GM19035 (cell line): ENCODE measurements at regions not wholly inside any gene's neighbourhood (a gene's known extent, or its start where the extent isn't known, plus 50 kb on each side); places are given as distances from the start of the nearest gene placed in this dataset.
"Not testable (repeated sequence)": the region's sequence is repeated elsewhere in the genome, so short reads cannot be mapped to it uniquely, and the experiment has no call there.

ENCODE experiments used
- ATAC-seq: cut with Tn5 transposase; IDR thresholded peaks from one replicate; pipeline ENCODE4 v1.9.1; 2021; ENCODE audit not compliant: unreplicated experiment

DNA sequence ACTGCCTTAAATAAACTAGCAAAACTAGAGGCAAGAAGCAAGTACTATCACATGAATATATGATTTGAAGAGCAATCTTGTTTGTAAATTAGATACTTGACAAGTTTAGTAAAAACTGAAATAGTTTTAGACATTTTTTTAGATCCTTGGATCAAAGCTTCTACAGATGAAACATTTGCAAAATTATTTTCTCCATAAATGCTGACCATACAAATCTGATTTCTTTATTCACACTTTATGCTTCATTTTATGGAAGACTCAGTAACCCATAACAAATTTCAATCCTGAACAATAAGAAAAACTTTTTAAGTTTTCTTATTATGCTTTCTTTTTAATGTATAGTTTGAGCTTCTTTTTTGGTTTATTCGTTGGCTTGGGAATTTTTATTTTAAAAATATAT lies 750.2 kb upstream of the SLITRK5 start:
- ATAC-seq: no peak

DNA sequence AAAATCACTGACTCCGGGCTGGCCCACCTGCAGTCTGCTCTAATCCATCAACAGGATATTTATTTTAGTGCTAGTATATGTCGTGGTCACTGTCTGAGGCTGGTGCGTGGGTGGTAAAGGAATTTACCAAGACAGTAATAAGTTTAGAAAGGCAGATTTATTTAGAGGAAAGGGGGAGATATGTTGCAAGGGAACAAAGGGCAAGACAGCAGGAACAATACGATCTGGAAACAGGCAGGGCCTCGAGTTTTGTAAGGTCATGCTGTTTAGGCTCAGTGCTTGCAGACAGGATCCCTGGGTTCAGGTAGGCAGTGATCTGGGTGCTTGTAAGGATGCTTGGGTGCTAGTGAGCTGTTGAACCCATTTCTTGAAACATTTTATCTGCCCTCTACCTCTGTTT lies 748.2 kb upstream of the SLITRK5 start:
- no peak for ATAC-seq

DNA sequence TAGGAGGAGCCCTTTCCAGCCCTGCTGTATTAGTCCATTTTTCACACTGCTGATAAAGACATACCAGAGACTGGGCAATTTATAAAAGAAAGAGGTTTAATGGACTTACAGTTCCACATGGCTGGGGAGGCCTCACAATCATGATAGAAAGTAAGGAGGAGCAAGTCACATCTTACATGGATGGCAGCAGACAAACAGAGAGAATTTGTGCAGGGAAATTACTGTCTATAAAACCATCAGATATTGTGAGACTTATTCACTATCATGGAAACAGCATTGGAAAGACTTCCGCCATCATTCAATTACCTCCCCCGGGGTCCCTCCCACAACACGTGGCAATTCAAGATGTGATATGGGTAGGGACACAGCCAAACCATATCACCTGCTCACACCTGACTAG lies 744.3 kb upstream of the SLITRK5 start:
- ATAC-seq: not testable (repeated sequence)

DNA sequence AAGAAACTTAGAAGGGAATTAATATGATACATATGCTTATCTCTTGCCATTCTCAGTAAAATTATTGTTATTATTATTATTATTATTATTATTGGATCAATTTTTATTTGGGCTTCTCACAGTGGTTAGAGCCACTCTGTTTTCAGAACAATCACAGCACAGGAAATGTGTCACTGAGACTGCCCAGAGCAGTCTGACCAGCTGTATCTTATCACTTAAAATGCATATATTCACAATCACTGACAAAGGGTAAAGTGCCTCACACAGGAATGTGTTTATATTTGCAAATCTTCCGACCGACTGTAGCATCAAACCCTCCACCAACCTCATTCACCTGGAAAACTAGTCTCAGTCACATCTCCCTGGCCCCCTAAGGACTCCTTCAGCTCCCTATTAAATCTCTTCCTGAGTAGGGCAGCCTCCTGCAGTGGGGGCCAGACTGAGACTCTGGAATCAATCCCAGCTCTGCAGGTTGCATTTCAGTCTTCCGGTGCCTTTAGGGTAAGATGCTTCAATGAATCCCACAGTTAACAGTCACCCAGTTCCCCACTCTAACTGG lies 738.3 kb upstream of the SLITRK5 start:
- no peak for ATAC-seq

DNA sequence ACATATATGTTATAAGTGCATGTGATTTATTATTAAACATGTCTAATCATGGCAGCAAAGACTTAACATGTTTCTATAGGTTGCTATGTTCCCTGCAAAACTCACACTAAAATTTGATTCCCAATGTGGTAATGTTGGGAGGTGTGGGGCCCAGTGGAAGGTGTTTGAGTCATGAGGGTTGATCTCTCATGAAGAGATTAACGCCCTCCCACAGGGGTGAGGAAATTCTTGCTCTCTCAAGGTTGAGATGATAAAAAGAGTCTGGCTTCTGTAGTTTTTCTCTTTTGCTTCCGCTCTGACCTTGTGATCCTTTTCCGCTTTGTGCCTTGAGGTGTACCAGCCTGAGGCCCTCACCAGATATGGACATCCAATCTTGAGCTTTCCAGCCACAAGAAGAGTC lies 737.5 kb upstream of the SLITRK5 start:
- no peak for ATAC-seq

DNA sequence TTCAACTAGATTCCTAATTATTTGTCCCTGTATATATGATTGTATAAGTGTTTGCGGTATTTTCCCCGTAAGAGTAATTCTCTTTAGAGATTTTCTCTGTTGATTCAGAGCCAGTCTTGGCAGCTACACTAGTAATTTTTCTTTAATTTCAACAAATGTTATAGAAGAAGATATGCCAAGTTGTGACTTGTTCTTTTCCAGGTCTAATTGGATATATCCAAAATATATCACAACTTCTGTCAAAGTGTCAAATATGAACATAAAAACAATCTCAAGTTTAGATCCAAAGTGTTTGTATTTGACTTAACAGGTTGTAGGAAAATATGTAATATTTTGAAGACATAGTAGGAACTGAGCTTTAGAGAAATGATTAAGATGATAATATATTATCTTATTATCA lies 733.9 kb upstream of the SLITRK5 start:
- ATAC-seq: no peak

DNA sequence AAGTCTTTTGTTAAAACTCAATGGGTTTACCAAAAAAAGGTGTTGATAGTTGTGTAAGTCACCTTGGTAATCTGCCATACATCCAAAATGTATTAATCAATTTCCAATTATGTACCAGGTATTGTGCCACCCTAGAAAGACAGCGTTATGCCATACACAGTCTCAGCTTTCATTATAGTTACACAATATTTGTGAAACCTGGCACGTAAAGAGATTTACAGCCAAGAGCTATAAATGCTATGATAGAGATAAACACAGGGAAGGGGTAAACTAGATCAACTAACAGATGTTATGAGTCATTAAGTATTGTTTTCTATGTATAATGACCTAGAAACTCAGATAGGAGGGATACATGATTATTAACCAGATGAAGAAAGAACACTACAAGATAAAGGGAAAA lies 725.6 kb upstream of the SLITRK5 start:
- ATAC-seq: no peak

DNA sequence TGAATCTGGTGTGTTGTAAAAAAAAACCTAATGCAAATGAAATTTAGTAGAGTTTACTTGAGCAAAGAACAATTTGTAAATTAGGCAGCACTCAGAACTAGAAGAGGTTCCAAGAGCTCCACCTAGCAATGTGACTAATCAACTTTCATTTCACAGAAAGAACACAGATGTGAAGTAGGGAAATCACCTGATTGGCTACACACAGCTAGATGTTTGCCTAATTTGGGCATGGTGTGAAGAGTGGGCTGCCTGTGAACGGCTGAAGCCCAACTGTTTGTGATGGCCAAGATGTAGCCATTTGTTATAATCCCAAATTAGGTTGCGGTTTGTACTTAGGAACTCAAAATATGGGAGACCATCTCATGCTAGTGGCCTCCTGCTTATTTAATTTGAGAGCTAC lies 724.4 kb upstream of the SLITRK5 start:
- ATAC-seq: no peak

DNA sequence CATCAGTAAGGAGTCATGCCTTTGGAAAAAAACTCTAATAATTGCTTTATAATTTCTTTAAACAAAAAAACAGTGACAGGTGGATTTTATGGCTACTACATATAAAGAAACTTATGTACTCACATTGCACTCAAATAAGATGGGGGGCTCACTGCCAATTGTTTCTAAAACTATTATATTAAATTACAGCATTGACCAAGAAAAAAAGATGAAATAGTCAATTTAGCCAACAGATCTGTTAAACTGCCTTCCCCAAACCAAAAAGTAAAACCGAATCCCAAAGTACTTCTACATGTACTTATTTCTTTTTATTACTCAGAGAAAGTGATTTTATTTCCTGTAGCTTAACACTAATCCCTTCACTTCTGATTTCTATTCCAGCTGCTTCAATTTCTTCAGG lies 716.8 kb upstream of the SLITRK5 start:
- ATAC-seq: no peak

DNA sequence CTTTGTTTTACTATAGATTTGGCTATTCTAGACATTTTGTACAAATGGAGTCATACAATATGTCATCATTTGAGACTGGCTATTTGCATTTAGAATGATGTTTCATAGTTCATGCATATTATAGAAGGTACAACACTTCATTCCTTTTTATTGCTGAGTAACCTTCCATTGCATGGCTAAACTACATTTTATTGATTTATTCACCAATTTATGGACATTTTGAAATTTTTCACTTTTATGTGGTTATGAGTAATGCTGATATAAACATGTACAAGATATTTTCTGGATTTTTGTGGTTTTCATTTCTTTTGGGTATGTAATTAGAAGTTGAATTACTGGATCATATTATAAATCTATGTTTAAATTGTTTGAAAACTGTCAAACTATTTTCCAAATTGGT lies 710.3 kb upstream of the SLITRK5 start:
- ATAC-seq: no peak

DNA sequence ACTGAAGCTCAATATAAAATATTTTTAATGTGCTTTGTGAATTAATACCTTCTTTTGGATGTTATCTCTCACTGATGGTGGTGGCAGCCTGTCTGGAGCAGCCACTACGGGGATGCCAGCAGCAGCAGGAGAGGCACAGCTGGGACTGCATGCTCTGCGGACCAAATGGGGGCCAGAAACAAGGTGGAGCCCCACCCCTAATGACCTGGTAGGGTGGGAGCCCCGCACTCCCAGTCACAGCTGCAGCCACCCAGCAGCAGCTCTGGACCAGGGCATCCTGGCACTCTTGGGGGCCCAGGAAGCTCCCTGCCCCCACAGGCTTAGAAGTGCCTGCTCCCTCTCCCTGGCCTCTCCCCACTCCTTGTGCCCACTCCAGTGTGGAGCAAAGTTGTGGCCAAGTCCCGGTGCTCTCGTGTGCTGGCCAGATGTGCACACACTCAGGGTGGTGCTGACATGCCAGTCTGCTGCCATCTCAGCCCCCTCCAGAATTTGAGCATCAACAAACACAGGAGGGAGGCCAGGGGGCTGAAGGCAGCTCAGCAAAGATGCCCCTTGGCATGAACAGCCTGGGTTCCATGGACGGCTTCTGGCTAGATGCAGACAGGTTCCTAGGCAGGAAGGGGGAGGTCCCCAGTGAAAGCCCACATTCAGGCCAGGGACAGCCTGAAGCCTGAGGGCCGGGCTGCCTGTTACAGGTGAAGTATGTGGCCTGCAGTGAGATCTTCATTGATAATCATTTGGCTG lies 696.7 kb upstream of the SLITRK5 start:
- ATAC-seq: no peak

DNA sequence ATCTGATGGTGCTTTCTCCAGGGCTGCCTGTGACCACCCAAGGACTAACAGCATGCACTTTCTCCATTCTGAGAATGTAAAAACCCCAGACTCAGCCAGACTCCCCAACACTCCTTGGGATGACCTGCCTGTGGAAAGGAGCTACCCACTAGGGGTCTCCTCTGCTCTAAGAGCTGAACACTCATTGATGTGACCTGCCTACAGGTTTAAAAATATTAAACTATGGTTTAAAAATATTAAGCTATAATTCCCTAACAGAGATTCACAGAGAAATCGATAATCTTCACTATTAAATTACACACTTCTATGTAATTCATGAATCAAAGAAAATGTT lies 696.2 kb upstream of the SLITRK5 start:
- no peak for ATAC-seq

DNA sequence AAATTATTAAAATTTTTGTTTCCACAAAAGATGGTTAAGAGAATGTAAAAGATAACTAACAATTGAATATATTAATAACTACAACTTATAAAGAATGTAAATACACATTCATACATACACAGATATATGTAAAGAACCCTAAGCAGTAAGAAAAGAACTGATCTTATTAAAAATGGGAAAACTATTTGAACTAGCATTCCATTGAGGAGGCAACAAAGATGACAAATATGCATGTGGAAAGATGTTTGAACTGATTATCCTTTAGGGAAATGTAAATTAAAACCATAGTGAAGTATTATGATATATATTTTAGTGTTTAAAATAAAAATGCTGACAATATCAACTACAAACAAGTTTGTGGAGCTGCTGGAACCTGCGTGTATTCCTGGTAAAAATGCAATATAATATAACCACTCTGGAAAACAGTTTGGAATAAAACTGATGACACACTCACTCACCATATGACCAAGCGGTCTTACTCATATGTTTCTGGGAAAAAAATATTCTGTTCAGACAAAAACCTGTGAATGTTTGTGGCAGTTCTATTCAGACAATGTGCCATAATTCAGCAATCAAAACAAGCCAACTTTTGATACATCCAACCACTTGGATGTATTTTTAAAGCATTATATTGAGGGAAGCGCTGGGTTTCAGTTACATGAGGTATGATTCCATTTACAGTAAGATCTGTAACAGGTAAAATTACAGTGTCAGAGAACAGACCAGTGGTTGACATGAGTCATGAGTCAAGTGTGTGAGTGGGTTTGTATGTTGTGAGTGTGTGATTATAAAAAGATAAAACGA lies 694.4 kb upstream of the SLITRK5 start:
- ATAC-seq: no peak

DNA sequence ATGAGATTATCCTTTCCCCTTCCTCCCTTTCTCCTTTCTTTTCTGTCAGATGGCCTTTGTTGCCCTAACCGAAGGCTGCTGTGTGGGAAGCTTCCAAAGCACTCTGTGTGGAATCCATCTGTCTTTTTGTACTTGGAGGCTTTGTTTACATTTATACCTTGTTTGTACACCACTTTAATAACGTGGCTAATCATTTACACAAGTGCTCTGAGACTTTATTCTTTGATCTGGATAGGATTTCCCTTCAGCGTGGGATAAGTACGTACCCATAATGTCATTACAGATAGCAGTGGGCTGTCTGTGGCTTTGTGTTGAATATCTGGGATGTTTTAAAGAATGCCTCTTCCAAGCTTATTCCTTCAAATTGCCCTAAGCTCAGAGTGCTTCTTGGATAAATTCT lies 684.7 kb upstream of the SLITRK5 start:
- ATAC-seq: no peak

DNA sequence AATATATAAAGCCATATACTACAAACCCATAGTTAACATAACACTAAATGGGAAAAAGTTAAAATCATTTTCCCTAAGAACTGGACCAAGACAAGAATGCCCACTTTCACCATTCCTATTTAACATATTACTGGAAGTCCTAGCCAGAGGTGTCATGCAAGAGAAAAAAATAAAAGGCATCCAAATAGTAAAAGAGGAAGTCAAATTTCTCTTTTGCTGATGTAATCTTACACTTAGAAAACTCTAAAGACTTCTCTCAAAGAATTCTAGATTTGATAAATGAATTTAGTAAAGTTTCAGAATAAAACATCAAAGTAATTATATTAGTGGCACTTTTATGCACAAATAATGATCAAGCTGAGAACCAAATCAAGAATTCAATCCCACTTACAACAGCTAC lies 678.9 kb upstream of the SLITRK5 start:
- ATAC-seq: no peak

DNA sequence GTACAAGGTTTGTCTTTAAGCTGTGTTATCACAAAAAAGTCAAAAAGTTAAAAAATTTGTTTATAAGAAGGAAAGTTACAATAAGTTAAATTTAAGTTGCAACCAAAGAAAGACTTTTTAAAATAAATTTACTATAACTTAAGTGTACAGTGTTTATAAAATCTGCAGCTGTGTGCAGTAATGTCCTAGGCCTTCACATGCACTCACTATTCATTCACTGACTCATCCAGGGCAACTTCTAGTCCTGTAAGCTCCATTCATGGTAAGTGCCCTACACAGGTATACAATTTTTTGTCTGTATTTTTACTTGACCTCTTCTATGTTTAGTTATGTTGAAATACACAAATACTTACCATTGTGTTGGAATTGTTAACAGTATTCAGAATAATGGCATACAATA lies 667.9 kb upstream of the SLITRK5 start:
- no peak for ATAC-seq

DNA sequence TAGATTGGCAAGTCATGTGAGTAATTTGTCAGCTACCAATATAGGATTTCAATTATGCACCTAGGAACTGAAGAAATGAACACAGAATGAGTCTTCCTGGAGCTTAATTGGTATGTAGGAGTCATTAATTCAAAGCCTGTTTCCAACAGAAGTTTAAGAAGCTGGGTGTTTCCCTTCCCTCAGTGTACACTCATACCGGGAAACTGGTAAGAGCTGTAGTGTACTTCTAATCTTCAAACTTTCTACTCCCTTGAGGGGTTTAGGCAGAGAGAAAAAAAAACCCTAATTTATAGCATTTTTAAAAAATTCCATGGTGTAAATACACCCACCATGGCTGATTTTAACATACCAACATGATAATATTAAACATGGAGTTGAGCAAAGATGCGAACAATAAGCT lies 665.7 kb upstream of the SLITRK5 start:
- ATAC-seq: no peak

DNA sequence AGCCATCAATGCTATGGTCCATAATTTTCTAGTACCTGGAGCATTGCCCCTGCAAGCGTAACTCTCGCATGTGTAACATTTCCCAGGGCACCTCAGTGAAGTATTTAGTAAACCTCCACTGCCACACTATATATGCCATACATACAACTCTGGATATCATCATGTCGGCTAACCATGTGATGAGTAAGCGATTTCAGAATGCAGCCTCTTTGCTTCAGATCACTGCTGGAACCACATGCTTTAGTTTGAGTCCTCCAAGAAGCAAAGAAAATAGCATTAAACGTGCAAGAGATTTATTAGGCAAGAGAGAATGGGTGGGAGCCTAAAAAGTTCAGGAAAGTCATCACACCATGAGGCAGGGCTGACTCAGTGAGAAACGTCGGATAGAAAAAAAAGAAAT lies 635.6 kb upstream of the SLITRK5 start:
- ATAC-seq: no peak

DNA sequence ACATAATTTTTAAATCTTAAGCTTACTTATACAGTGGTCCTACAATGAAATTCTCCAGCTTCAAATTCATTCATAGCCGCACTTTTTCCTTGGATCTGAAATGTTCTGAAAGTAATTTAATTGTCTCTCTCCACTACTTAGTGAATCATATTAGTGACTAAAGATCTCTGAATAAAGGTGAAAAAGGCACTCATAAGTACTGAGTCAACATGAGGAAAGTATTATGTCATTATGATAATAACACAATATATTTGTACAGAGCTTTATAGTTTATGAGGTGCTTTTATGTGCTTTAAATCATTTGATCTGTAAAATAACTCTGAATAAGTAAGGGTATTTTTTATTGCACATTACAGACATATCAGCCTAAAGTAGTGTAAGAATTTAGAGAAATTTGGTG lies 628.2 kb upstream of the SLITRK5 start:
- ATAC-seq: no peak

DNA sequence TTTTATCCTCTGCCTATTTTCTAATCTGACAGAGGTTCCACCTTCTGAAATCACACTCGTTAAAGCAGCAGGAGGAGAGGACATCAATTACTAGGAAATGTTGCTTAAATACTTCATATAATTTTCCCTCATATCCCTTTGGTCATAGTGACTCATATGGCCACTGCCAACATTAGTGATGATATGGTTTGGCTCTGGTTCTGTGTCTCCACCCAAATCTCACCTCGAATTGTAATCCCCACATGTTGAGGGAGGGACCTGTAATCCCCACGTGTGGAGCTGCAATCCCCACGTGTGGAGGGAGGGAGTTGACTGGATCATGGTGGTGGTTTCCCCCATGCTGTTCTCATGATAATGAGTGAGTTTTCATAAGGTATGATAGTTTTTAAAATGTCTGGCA lies 618.4 kb upstream of the SLITRK5 start:
- no peak for ATAC-seq

DNA sequence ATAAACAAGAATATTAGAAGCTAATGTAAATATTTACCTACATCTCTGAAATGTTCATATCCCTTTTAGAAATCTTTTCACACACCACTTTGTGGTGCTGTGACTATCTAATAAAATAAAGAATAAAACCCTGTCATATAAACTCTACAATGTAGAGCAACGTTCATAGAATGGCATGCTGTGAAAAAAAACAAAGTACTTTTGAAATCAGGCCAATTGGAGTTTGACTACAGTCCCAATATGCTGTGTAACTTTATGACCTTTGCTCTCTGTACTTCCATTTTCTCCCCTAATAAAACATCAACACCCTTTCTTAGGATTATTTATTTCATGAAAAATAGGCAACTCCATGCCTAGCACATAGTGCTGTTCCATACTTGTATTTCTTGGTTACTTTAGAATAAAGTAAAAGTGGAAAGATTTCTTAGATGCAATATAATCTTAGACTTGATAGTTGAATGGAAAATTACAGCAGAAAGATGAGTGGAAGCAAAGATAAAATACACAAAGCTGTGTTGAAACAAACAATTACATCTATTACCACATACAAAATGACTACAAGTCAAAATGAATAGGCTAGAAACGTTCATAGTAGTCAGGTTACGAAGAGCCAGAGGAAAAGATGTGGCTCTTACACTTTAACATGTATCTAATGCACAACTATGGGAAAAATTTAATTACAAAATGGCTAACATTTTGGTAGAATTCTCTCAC lies 613.2 kb upstream of the SLITRK5 start:
- no peak for ATAC-seq

DNA sequence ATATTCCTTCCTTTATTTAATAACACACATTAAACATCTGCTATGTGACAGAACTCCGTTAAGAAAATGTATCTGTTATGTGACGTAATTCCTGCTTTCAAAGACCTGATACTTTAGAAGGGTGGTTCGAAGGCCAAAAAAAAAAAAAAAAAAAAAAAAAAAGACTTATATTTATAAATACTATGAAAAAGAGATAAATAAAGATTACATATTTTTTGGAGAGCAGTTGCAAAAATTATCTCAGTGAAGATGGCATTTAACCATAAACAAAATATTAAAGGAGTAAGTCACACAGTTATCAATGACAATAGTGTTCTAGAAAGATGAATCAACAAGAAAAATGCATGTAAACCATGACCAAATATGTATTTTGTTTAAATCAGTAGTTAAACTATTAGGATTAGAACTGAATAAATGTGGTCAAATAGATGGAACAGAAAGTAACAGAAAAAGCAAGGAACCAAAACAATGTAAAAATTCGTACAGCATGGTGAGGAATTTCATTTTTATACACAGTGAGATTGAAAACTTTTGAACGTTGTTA lies 612.3 kb upstream of the SLITRK5 start:
- ATAC-seq: no peak
